Neural cell (in vitro differentiated cells): ENCODE measurements at regions not wholly inside any gene's neighbourhood (a gene's known extent, or its start where the extent isn't known, plus 50 kb on each side); places are given as distances from the start of the nearest gene placed in this dataset.

Experiments
- CTCF ChIP-seq: fragments of 450-650 bp; IDR thresholded peaks from 2 replicates; pipeline ENCODE4 v1.5.1; 2014; ENCODE audit warnings: antibody characterized with exemption, mild to moderate bottlenecking, moderate library complexity; ENCODE audit not compliant: poor library complexity, severe bottlenecking
- EP300 ChIP-seq: fragments of 450-650 bp; conservative IDR thresholded peaks from 2 replicates; pipeline ENCODE4 v1.6.1; 2014; ENCODE audit warnings: antibody characterized with exemption, mild to moderate bottlenecking, moderate library complexity; ENCODE audit not compliant: poor library complexity, severe bottlenecking
- EZH2 ChIP-seq: fragments of 200-600, 300-800 bp; shearing (Covaris generic), sonication (generic); IDR thresholded peaks from 2 replicates; pipeline ENCODE4 v1.6.1; 2014; ENCODE audit warnings: antibody characterized with exemption, low read length, borderline replicate concordance, mild to moderate bottlenecking; ENCODE audit not compliant: insufficient read depth, poor library complexity, severe bottlenecking
- POLR2AphosphoS5 ChIP-seq: IDR thresholded peaks from 2 replicates; pipeline ENCODE4 v1.6.1; 2012
- RAD21 ChIP-seq: fragments of 450-650 bp; conservative IDR thresholded peaks from 2 replicates; pipeline ENCODE4 v1.6.1; 2014; ENCODE audit warnings: antibody characterized with exemption, mild to moderate bottlenecking, moderate library complexity
- SMC3 ChIP-seq: fragments of 450-650 bp; conservative IDR thresholded peaks from 2 replicates; pipeline ENCODE4 v1.6.1; 2014; ENCODE audit warnings: antibody characterized with exemption, mild to moderate bottlenecking, moderate library complexity; ENCODE audit not compliant: poor library complexity
- TAF1 ChIP-seq: IDR thresholded peaks from 2 replicates; pipeline ENCODE4 v1.6.1; 2012; ENCODE audit warnings: low read depth
- TF ChIP-seq, protein P1 (sequence below): IDR thresholded peaks from 2 replicates; pipeline ENCODE4 v1.6.1; 2012; ENCODE audit warnings: borderline replicate concordance

GRCh38 chr5:30843541-30843940, 349.9 kb upstream of the CDH6 start:
- TF ChIP-seq CTCF = no peak
- no peak for TF ChIP-seq POLR2AphosphoS5
- no peak for TF ChIP-seq EZH2
- TF ChIP-seq, protein P1, sequence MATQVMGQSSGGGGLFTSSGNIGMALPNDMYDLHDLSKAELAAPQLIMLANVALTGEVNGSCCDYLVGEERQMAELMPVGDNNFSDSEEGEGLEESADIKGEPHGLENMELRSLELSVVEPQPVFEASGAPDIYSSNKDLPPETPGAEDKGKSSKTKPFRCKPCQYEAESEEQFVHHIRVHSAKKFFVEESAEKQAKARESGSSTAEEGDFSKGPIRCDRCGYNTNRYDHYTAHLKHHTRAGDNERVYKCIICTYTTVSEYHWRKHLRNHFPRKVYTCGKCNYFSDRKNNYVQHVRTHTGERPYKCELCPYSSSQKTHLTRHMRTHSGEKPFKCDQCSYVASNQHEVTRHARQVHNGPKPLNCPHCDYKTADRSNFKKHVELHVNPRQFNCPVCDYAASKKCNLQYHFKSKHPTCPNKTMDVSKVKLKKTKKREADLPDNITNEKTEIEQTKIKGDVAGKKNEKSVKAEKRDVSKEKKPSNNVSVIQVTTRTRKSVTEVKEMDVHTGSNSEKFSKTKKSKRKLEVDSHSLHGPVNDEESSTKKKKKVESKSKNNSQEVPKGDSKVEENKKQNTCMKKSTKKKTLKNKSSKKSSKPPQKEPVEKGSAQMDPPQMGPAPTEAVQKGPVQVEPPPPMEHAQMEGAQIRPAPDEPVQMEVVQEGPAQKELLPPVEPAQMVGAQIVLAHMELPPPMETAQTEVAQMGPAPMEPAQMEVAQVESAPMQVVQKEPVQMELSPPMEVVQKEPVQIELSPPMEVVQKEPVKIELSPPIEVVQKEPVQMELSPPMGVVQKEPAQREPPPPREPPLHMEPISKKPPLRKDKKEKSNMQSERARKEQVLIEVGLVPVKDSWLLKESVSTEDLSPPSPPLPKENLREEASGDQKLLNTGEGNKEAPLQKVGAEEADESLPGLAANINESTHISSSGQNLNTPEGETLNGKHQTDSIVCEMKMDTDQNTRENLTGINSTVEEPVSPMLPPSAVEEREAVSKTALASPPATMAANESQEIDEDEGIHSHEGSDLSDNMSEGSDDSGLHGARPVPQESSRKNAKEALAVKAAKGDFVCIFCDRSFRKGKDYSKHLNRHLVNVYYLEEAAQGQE = no peak
- no peak for TF ChIP-seq RAD21
- no peak for TF ChIP-seq SMC3
- no peak for TF ChIP-seq TAF1
- no peak for TF ChIP-seq EP300
